ENCODE measurements at regions not wholly inside any gene's neighbourhood (a gene's known extent, or its start where the extent isn't known, plus 50 kb on each side); places are given as distances from the start of the nearest gene placed in this dataset.

DNA sequence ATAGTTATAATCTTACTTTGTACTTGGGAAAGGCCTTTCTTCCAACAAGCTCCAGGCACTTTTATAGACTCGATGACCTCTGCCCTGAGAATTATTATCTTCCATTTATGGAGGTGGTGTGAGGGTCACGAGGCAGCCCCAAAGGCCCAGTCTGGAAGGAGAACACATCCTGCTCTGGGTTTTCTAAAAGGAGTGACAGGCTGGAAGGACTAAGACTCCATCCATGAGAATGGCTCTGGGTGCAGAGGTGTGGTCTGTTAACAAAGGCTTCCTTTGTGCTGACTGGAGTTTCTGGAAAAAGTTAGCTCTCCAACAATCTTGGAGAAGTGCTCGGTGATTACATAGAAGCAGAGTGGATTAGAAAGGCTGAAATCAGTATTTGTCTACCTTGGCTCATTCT is 74.7 kb upstream of the SESN3 start:
- no peak for TF ChIP-seq POLR2A (IDR thresholded peaks at IDR 0.05)
- TF ChIP-seq, protein P1, sequence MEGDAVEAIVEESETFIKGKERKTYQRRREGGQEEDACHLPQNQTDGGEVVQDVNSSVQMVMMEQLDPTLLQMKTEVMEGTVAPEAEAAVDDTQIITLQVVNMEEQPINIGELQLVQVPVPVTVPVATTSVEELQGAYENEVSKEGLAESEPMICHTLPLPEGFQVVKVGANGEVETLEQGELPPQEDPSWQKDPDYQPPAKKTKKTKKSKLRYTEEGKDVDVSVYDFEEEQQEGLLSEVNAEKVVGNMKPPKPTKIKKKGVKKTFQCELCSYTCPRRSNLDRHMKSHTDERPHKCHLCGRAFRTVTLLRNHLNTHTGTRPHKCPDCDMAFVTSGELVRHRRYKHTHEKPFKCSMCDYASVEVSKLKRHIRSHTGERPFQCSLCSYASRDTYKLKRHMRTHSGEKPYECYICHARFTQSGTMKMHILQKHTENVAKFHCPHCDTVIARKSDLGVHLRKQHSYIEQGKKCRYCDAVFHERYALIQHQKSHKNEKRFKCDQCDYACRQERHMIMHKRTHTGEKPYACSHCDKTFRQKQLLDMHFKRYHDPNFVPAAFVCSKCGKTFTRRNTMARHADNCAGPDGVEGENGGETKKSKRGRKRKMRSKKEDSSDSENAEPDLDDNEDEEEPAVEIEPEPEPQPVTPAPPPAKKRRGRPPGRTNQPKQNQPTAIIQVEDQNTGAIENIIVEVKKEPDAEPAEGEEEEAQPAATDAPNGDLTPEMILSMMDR (IDR thresholded peaks at IDR 0.05): no peak

Data from right lobe of liver (tissue), 4 donors.